ENCODE measurements at regions not wholly inside any gene's neighbourhood (a gene's known extent, or its start where the extent isn't known, plus 50 kb on each side); places are given as distances from the start of the nearest gene placed in this dataset.

- Histone ChIP-seq H3K27me3 (replicated peaks in 1 of 7) (no peaks in the 10 kb centered on the region), H3K4me3 (no peak overlapping the region), H3K9me3 (no peaks in the 10 kb centered on the region), H3K36me3 (no peaks in the 10 kb centered on the region), H3K27ac (no peak overlapping the region), H3K4me1 (no peaks in the 10 kb centered on the region)
- 90 to 95% (median 92%) methylated on average over 26 to 34 of the region's 34 CpGs for WGBS, 5 donors
- DNase-seq = peak; percentile 46
- intact Hi-C loops (cut with DNase I; ENCODE audit: low total_unique reads) = no loop called here
- TF ChIP-seq POLR2A (IDR thresholded peaks at IDR 0.05) = no peak
- no peak for TF ChIP-seq POLR2AphosphoS5 (IDR thresholded peaks at IDR 0.05)
- TF ChIP-seq CTCF (IDR thresholded peaks at IDR 0.05 in 8 of 11, conservative IDR thresholded peaks at IDR 0.05 in 3 of 11) = no peak
Observed at GRCh38 chr7:155881471-155882350, 69.4 kb upstream of the SHH start.

GRCh38 chr7:155880721-155881120 lies 68.5 kb upstream of the SHH start:
- H3K27me3 ChIP-seq (replicated peaks in 1 of 7) = no peaks in the 10 kb centered on the region

GRCh38 chr7:155879592-155879991 lies 67.3 kb upstream of the SHH start:
- DNase-seq = peak; percentile 45
- H3K27me3 ChIP-seq (replicated peaks in 1 of 7) = no peaks in the 10 kb centered on the region
- intact Hi-C loops (cut with DNase I; ENCODE audit: low total_unique reads) = no loop called here
- H3K9me3 ChIP-seq = no peaks in the 10 kb centered on the region
- no peaks in the 10 kb centered on the region for H3K4me1 ChIP-seq
- H3K4me3 ChIP-seq = no peak overlapping the region
- no peaks in the 10 kb centered on the region for H3K36me3 ChIP-seq
- WGBS, 5 donors = 88 to 97% (median 90%) methylated on average over 5 of the region's 5 CpGs
- TF ChIP-seq POLR2AphosphoS5 (IDR thresholded peaks at IDR 0.05) (no peak), CTCF (IDR thresholded peaks at IDR 0.05 in 8 of 11, conservative IDR thresholded peaks at IDR 0.05 in 3 of 11) (no peak), POLR2A (IDR thresholded peaks at IDR 0.05) (no peak)
- no peak overlapping the region for H3K27ac ChIP-seq

More at GRCh38 chr7:155880721-155881120, 68.5 kb upstream of the SHH start:
- H3K4me1 ChIP-seq = no peaks in the 10 kb centered on the region
- H3K4me3 ChIP-seq = no peak overlapping the region
- DNase-seq = peak; percentile 54
- H3K27ac ChIP-seq = no peak overlapping the region
- intact Hi-C loops (cut with DNase I; ENCODE audit: low total_unique reads) = no loop called here
- no peak for TF ChIP-seq POLR2A (IDR thresholded peaks at IDR 0.05)
- TF ChIP-seq CTCF (IDR thresholded peaks at IDR 0.05 in 8 of 11, conservative IDR thresholded peaks at IDR 0.05 in 3 of 11) = no peak
- TF ChIP-seq POLR2AphosphoS5 (IDR thresholded peaks at IDR 0.05) = no peak
- no peaks in the 10 kb centered on the region for H3K36me3 ChIP-seq
- 77 to 93% (median 91%) methylated on average over 7 of the region's 7 CpGs for WGBS, 5 donors
- no peaks in the 10 kb centered on the region for H3K9me3 ChIP-seq

GRCh38 chr7:155878674-155879073 lies 66.4 kb upstream of the SHH start:
- no peak overlapping the region for H3K27ac ChIP-seq
- no peaks in the 10 kb centered on the region for H3K36me3 ChIP-seq
- H3K4me3 ChIP-seq = no peak overlapping the region
- WGBS, 5 donors = 83 to 91% (median 89%) methylated on average over 8 of the region's 8 CpGs
- H3K9me3 ChIP-seq = no peaks in the 10 kb centered on the region
- H3K4me1 ChIP-seq = no peaks in the 10 kb centered on the region
- intact Hi-C loops (cut with DNase I; ENCODE audit: low total_unique reads) = no loop called here
- peak; percentile 30 for DNase-seq
- H3K27me3 ChIP-seq (replicated peaks in 1 of 7) = no peaks in the 10 kb centered on the region
- TF ChIP-seq POLR2A (IDR thresholded peaks at IDR 0.05) (no peak), POLR2AphosphoS5 (IDR thresholded peaks at IDR 0.05) (no peak), CTCF (IDR thresholded peaks at IDR 0.05 in 8 of 11, conservative IDR thresholded peaks at IDR 0.05 in 3 of 11) (no peak)
